Body of pancreas (tissue), 4 donors: ENCODE measurements at regions not wholly inside any gene's neighbourhood (a gene's known extent, or its start where the extent isn't known, plus 50 kb on each side); places are given as distances from the start of the nearest gene placed in this dataset.

Source experiments
- ATAC-seq: fragments of 150-250 bp; one replicate; pipeline ENCODE4 v1.9.1; 2016
- DNase-seq, 4 donors: peaks; one replicate each; pipeline ENCODE4 v3.0.0-alpha.2; 2019
- H3K27ac ChIP-seq, 4 donors: fragments of 200-600 bp; sonication (generic); 1 replicate in 3 of 4; 2 replicates in 1 of 4; pipeline versions ENCODE4 v1.5.1 to v1.6.1; 2016 to 2019; ENCODE audit warnings: mild to moderate bottlenecking in 1 of 4, mixed read lengths in 1 of 4, moderate library complexity in 1 of 4
- H3K27me3 ChIP-seq, 2 donors: fragments of 200-600 bp; sonication (generic); one replicate each; pipeline ENCODE4 v1.6.0; 2016; ENCODE audit warnings: mild to moderate bottlenecking in 1 of 2
- H3K36me3 ChIP-seq, 2 donors: fragments of 200-600 bp; sonication (generic); replicated peaks in 1 of 2; 2 replicates each; pipeline ENCODE4 v1.5.1; 2016; ENCODE audit warnings: low read depth in 2 of 2; ENCODE audit not compliant: insufficient read depth in 1 of 2
- H3K4me1 ChIP-seq: fragments of 200-600 bp; sonication (generic); one replicate; pipeline ENCODE4 v1.6.0; 2016
- H3K4me3 ChIP-seq, 2 donors: fragments of 200-600 bp; sonication (generic); 1 replicate in 1 of 2; 2 replicates in 1 of 2; pipeline ENCODE4 v1.5.1; 2016 to 2019
- H3K9me3 ChIP-seq, 3 donors: fragments of 200-600 bp; sonication (generic); 1 replicate in 2 of 3; 2 replicates in 1 of 3; pipeline ENCODE4 v1.5.1; 2016
- POLR2A ChIP-seq, 3 donors: fragments of 450-650 bp; IDR thresholded peaks; one replicate each; pipeline ENCODE4 v1.6.1; 2016; ENCODE audit warnings: antibody characterized with exemption in 3 of 3, mild to moderate bottlenecking in 2 of 3
- WGBS, 2 donors: methylation state at CpG; one replicate each; pipeline ENCODE4 v1.1.5; 2017; 5-methylcytosine and 5-hydroxymethylcytosine counted together
- intact Hi-C: fragments of 100-400 bp; cut with DNase I; formaldehyde crosslinking; loops from one replicate; pipeline ENCODE4 v1.15.1; 2023
- TF ChIP-seq, protein P1 (sequence below), 7 experiments: fragments of 450-650 bp in 4 of 7; fragments of 200-600 bp in 3 of 7; sonication (generic) in 3 of 7; IDR thresholded peaks; one replicate each; pipeline ENCODE4 v1.5.1; 2016 to 2019; ENCODE audit warnings: antibody characterized with exemption in 7 of 7

DNA sequence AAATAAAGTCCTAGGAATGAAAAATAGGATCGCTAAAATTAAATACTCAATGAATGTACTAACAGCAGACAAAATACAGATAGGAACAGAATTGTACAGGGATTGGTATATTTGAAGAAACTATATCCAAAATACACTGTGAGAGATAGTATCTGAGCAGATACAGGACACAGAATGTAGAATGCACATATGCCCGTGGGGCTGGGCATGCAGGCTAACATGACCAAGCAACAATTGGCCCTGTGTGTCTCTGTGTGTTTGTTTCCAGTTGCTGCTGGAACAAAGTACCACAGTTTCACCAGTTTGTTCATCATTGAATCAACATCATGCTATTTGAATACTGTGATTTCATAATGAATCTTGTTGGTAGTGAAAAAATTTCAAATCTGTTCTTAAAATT, 127.6 kb downstream of the PMAIP1 start:
- no peak for TF ChIP-seq POLR2A (IDR thresholded peaks at IDR 0.05)
- TF ChIP-seq, protein P1, sequence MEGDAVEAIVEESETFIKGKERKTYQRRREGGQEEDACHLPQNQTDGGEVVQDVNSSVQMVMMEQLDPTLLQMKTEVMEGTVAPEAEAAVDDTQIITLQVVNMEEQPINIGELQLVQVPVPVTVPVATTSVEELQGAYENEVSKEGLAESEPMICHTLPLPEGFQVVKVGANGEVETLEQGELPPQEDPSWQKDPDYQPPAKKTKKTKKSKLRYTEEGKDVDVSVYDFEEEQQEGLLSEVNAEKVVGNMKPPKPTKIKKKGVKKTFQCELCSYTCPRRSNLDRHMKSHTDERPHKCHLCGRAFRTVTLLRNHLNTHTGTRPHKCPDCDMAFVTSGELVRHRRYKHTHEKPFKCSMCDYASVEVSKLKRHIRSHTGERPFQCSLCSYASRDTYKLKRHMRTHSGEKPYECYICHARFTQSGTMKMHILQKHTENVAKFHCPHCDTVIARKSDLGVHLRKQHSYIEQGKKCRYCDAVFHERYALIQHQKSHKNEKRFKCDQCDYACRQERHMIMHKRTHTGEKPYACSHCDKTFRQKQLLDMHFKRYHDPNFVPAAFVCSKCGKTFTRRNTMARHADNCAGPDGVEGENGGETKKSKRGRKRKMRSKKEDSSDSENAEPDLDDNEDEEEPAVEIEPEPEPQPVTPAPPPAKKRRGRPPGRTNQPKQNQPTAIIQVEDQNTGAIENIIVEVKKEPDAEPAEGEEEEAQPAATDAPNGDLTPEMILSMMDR (IDR thresholded peaks at IDR 0.05), result no peak
- no peaks in the 10 kb centered on the region for H3K36me3 ChIP-seq
- H3K4me1 ChIP-seq, result no peaks in the 10 kb centered on the region
- intact Hi-C loops, result no loop called here
- WGBS, 2 donors, result 49 to 57% methylated on average over 2 of the region's 2 CpGs
- H3K27ac ChIP-seq, result no peak overlapping the region
- ATAC-seq (no peak), DNase-seq (no peak)
- no peaks in the 10 kb centered on the region for H3K9me3 ChIP-seq
- H3K27me3 ChIP-seq, result no peaks in the 10 kb centered on the region
- no peak overlapping the region for H3K4me3 ChIP-seq

DNA sequence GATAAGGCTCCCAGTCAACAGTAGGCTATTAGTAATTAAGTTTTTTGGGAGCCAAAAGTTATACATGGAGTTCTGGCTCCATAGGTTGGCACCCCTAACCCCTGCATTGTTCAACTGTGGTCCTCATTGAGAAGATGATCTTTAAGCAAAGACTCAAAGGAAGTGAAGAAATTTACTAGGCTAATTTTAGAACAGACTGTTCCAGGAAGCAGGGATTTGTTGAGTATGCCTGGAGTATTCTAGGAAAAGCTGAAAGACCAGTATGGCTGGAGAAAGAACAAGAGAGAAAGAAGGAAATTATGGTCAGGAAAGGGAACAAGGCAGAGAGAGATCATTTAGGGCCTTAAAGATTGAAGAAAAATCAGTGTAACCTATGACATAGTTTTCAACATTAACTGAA, 125.1 kb downstream of the PMAIP1 start:
- H3K27ac ChIP-seq, result no peak overlapping the region
- TF ChIP-seq POLR2A (IDR thresholded peaks at IDR 0.05), result no peak
- TF ChIP-seq, protein P1 (IDR thresholded peaks at IDR 0.05), result no peak
- H3K4me3 ChIP-seq, result no peak overlapping the region
- H3K36me3 ChIP-seq, result no peaks in the 10 kb centered on the region
- intact Hi-C loops, result no loop called here
- DNase-seq (no peak), ATAC-seq (no peak)
- no peaks in the 10 kb centered on the region for H3K27me3 ChIP-seq
- H3K4me1 ChIP-seq, result no peaks in the 10 kb centered on the region
- no peaks in the 10 kb centered on the region for H3K9me3 ChIP-seq

DNA sequence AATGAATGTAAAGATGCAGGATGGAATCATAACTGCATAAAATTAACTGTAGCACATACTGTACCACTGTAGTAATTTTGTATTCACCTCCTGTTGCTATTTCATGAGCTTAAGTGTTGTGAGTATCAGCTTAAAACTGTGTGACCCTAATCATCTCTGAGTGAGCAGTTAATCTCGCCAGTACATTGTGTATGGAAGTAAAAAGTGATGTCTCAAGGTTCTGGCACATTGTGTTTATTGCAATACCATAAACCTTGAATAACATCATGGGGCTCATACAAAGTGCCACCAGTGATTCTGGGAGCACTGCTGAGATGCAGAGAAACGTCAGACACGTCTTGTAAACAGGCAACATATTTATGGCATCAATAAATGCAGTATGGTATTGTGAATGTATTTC, 124.5 kb downstream of the PMAIP1 start:
- ATAC-seq, result no peak

DNA sequence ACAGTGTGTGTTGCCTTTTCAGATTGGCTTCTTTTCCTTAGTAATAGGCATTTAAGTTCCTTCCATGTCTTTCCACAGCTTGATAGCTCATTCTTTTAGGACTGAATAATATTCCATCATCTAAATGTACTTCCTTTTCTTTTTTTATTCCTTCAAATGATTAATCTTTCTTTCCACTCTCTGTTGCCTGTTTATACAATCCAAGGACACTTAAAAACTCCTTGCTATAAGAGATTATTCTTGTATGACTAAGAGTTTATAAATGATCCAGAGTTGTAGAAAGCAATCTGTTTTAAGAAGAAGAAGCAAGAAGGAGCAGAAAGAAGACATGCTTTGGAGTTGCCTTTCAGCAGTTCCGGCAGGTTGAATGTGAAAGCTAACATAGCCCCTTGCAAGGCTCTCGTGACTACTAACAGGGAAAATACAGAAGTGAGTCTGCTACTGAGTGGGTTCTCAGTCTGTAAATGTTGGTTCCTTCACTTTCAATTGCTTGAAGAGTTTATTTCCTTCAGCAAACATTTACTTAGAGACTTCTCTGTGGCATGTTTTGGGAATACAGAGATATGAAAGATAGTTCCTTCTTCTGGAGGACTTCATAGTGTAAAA, 123.0 kb downstream of the PMAIP1 start:
- H3K27me3 ChIP-seq, result no peaks in the 10 kb centered on the region
- ATAC-seq, result no peak

More for the DNA sequence above, 124.5 kb downstream of the PMAIP1 start:
- H3K27ac ChIP-seq, result no peak overlapping the region
- no peaks in the 10 kb centered on the region for H3K9me3 ChIP-seq
- intact Hi-C loops, result no loop called here
- no peak overlapping the region for H3K4me3 ChIP-seq
- no peak for TF ChIP-seq POLR2A (IDR thresholded peaks at IDR 0.05)
- TF ChIP-seq, protein P1 (IDR thresholded peaks at IDR 0.05), result no peak
- no peaks in the 10 kb centered on the region for H3K36me3 ChIP-seq
- 26 to 27% methylated on average over 3 of the region's 3 CpGs for WGBS, 2 donors
- no peaks in the 10 kb centered on the region for H3K27me3 ChIP-seq
- no peaks in the 10 kb centered on the region for H3K4me1 ChIP-seq
- no peak for DNase-seq

DNA sequence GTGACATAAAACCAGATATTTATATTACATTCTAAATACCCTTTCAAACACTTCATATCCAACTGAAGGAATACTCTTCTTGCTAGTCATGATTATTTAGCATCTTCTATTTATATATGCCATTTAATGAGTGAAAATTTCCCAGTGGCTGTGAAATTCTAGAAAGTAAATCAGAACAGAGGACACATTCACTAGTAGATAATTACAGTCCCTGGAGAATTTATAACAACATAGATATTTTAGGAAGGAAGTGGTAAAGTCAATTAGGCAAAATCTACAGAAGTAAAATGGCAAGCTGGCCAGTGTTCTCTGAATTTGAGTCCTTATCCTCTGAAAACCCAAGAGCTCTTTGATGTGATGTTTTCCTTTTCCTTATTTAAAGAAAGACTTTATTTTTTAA, 121.8 kb downstream of the PMAIP1 start:
- H3K4me3 ChIP-seq, result no peak overlapping the region
- no peak for TF ChIP-seq POLR2A (IDR thresholded peaks at IDR 0.05)
- TF ChIP-seq, protein P1 (IDR thresholded peaks at IDR 0.05), result no peak
- ATAC-seq (no peak), DNase-seq (no peak)
- no peaks in the 10 kb centered on the region for H3K4me1 ChIP-seq
- intact Hi-C loops, result no loop called here
- H3K27me3 ChIP-seq, result no peaks in the 10 kb centered on the region
- no peaks in the 10 kb centered on the region for H3K36me3 ChIP-seq
- H3K9me3 ChIP-seq, result no peaks in the 10 kb centered on the region
- H3K27ac ChIP-seq, result no peak overlapping the region

More for the DNA sequence above, 123.0 kb downstream of the PMAIP1 start:
- 51 to 69% methylated on average over 2 of the region's 2 CpGs for WGBS, 2 donors
- no peak for TF ChIP-seq POLR2A (IDR thresholded peaks at IDR 0.05)
- TF ChIP-seq, protein P1 (IDR thresholded peaks at IDR 0.05), result no peak
- Histone ChIP-seq H3K27ac (no peak overlapping the region), H3K9me3 (no peaks in the 10 kb centered on the region), H3K4me3 (no peak overlapping the region), H3K4me1 (no peaks in the 10 kb centered on the region), H3K36me3 (no peaks in the 10 kb centered on the region)
- DNase-seq, result no peak
- intact Hi-C loops, result no loop called here
